Jurkat, Clone E6-1 (cell line): ENCODE measurements at regions not wholly inside any gene's neighbourhood (a gene's known extent, or its start where the extent isn't known, plus 50 kb on each side); places are given as distances from the start of the nearest gene placed in this dataset.
"Not testable (repeated sequence)": the region's sequence is repeated elsewhere in the genome, so short reads cannot be mapped to it uniquely, and the experiment has no call there.

Experiments used
- DNase-seq: peaks from one replicate; pipeline ENCODE4 v3.0.0-alpha.2; 2011; ENCODE audit warnings: low read depth, low spot score
- H3K4me3 ChIP-seq: 2 replicates; pipeline ENCODE4 v1.5.1; 2011; ENCODE audit warnings: mild to moderate bottlenecking, low read length, control low read depth, moderate library complexity

- no peak for DNase-seq
- no peak overlapping the region for H3K4me3 ChIP-seq
Observed at GRCh38 chr6:86756640-86757229, 180.6 kb upstream of the HTR1E start.

GRCh38 chr6:86744048-86744447 is 193.3 kb upstream of the HTR1E start:
- no peak for DNase-seq

GRCh38 chr6:86738078-86738477 is 199.2 kb upstream of the HTR1E start:
- no peak overlapping the region for H3K4me3 ChIP-seq
- no peak for DNase-seq

More at GRCh38 chr6:86744048-86744447, 193.3 kb upstream of the HTR1E start:
- H3K4me3 ChIP-seq = no peak overlapping the region

GRCh38 chr6:86731631-86732030 is 205.7 kb upstream of the HTR1E start:
- H3K4me3 ChIP-seq, DNase-seq: not testable (repeated sequence)

GRCh38 chr6:86730772-86731171 is 206.6 kb upstream of the HTR1E start:
- not testable (repeated sequence) for DNase-seq

GRCh38 chr6:86730216-86730615 is 207.1 kb upstream of the HTR1E start:
- no peak for DNase-seq

More at GRCh38 chr6:86730772-86731171, 206.6 kb upstream of the HTR1E start:
- H3K4me3 ChIP-seq = not testable (repeated sequence)

GRCh38 chr6:86728976-86729375 is 208.4 kb upstream of the HTR1E start:
- H3K4me3 ChIP-seq = no peak overlapping the region
- no peak for DNase-seq

More at GRCh38 chr6:86730216-86730615, 207.1 kb upstream of the HTR1E start:
- H3K4me3 ChIP-seq = no peak overlapping the region

- H3K4me3 ChIP-seq = no peak overlapping the region
- no peak for DNase-seq
Observed at GRCh38 chr6:86724695-86725094, 212.6 kb upstream of the HTR1E start.

GRCh38 chr6:86723729-86724128 is 213.6 kb upstream of the HTR1E start:
- H3K4me3 ChIP-seq = no peak overlapping the region
- DNase-seq = no peak

GRCh38 chr6:86723151-86723550 is 214.2 kb upstream of the HTR1E start:
- H3K4me3 ChIP-seq = no peak overlapping the region
- DNase-seq = no peak

- DNase-seq = no peak
- no peak overlapping the region for H3K4me3 ChIP-seq
Observed at GRCh38 chr6:86722131-86722530, 215.2 kb upstream of the HTR1E start.

GRCh38 chr6:86715676-86716075 is 221.7 kb upstream of the HTR1E start:
- H3K4me3 ChIP-seq = no peak overlapping the region
- DNase-seq = no peak

- H3K4me3 ChIP-seq = no peak overlapping the region
- no peak for DNase-seq
Observed at GRCh38 chr6:86712039-86712438, 225.3 kb upstream of the HTR1E start.

GRCh38 chr6:86707545-86708120 is 229.7 kb upstream of the HTR1E start:
- DNase-seq = no peak
- H3K4me3 ChIP-seq = no peak overlapping the region

- peak; percentile 28 for DNase-seq
- no peak overlapping the region for H3K4me3 ChIP-seq
Observed at GRCh38 chr6:86706449-86706848, 230.9 kb upstream of the HTR1E start.

- DNase-seq, H3K4me3 ChIP-seq: not testable (repeated sequence)
Observed at GRCh38 chr6:86701228-86701627, 236.1 kb upstream of the HTR1E start.

GRCh38 chr6:86686496-86686895 is 250.8 kb upstream of the HTR1E start:
- no peak overlapping the region for H3K4me3 ChIP-seq
- DNase-seq = no peak

- no peak for DNase-seq
- no peak overlapping the region for H3K4me3 ChIP-seq
Observed at GRCh38 chr6:86685230-86685797, 252.0 kb upstream of the HTR1E start.

GRCh38 chr6:86683132-86683908 is 254.0 kb upstream of the HTR1E start:
- no peak for DNase-seq
- H3K4me3 ChIP-seq = no peak overlapping the region

GRCh38 chr6:86682297-86682696 is 255.0 kb upstream of the HTR1E start:
- no peak overlapping the region for H3K4me3 ChIP-seq
- no peak for DNase-seq
